HG02884 (cell line): ENCODE measurements at regions not wholly inside any gene's neighbourhood (a gene's known extent, or its start where the extent isn't known, plus 50 kb on each side); places are given as distances from the start of the nearest gene placed in this dataset.
A peak's percentile ranks its signal among the peaks of the same experiment; 100 is the strongest.

Source experiments
- ATAC-seq: cut with Tn5 transposase; IDR thresholded peaks from one replicate; pipeline ENCODE4 v1.9.1; 2021; ENCODE audit warnings: mild to moderate bottlenecking, moderate library complexity; ENCODE audit not compliant: unreplicated experiment

DNA sequence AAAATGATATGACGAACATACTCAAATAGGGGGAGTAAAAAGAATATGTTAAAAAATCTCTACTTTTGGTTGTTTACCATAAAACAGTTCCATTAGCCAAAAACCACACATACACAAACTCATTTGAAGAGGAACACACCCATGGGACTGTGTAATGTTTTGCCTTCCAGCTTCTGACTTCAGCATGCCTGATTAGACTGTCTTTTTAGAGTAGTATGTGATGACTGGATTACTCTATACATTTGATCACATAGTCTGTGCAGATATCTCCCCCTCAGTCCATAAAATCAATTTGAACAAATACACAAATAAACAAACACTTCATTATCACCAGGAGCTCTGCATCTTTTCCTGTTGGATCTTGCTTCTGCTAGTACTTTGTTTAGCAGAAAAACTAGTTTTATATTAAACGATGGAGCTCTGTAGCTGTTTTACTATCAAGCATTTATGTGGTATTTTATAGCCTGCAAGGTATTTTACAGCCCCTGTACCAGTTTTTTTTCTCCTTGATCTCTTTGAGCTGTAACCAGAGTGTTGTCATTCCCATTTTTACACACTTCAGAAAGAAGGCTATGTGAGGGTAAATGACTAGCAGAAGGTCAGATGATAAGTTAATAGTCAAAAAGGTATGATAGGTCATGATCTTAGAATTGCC lies 866.5 kb upstream of the MAP3K7 start:
- no peak for ATAC-seq

DNA sequence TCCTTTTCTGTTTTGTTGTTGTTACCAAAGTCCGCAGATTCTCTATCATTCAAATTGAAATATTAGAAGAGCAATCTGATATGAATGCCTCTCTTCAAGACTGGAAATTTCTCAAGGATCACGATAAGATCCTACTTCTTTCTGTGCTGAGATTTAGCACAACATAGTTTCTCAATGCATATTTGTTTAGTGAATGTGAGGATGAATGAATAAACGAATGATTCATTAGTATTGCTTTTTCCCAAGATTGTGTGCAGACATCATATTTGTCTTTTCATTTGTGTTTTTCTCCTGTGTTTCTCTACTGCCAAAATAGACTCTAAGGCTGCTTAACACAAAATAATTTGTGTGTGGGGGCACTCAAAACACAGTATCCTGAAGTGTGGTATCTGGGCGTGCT lies 862.7 kb upstream of the MAP3K7 start:
- no peak for ATAC-seq

DNA sequence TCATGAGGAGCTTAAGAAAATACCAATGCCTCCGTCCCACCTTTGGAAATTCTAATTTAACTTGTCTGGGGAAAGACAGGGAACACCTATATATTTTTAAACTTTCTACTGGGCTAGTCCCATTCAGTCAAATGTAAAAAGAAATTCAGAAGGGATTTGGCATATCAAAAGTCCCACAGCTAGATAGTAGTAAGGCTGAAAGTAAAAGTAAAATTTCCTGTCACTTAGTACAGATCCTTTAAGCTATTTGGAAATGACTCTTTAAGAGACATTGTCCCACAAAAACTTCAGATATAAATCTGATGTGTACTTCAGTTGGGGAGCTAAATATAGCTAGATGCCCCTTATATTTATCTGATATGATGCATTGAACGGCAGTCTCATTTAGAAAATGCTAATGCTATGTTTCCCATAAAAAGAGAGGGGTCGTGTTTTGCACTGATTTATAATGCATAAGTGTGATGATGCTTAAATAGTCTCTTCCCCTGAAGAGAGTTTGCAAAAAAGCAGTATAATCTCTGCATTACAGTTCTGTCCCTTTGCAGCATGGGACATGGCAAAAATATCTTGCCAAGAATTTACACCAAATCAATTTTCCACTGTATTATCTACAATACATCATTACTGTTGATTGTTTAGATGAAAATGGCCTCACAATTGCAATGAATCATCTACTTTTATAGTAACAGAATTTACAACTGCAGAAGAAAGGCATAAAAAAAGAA lies 860.8 kb upstream of the MAP3K7 start:
- no peak for ATAC-seq

DNA sequence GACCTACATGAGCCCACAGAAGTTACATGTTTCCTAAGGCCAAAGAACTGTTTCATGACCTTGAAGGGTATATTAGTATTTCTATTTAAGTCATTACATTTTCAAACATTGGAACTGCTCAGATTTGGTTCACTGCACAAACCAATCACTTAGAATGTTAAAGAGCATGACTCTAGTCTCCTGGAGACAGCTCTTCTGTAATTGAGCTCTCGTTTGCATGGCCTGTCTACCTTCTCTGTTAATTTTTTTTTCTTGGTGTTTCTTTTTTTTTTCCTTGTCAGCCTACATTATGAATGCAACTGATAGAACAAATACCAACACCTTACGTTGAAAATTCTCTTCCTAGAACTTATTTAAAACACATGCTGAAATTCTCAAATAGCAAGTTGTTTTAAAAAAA lies 860.2 kb upstream of the MAP3K7 start:
- no peak for ATAC-seq

DNA sequence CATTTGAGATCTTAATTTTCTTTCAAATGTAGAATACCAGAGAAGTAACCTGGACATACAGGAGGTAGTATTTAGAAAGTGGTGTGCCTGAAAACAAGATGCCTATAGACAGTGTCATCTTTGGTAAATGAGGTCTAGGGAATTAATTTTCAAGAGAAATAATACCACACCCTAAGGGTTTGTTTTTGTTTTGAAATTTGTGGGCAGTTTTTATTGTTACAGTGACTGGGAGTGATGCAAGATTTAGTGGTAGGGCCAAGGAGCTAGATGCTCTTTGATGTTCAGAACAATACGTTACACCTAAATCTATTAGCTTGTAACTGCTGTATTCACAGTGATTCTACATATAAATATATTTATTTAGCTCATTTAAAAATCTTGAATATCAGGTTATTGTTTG lies 856.5 kb upstream of the MAP3K7 start:
- ATAC-seq = no peak

DNA sequence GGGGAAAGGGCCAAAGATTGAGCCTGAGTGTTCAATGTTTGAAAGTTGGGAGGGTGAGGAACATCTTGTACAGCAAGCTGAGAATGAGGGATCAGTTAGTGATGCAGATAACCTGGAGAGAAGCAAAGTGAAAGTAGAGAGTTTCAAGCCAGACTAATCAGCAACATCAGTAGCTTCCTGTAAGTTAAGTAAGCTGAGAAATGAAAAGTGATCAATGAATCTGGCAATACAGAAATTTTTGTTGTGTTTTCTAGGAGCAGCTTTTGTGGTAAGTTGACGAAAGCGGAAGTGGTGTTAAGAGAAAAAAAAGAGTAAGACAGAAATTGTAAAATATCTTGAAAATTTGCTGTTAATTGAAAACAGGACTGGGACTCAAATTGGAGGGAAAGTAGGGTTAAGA lies 855.5 kb upstream of the MAP3K7 start:
- no peak for ATAC-seq

DNA sequence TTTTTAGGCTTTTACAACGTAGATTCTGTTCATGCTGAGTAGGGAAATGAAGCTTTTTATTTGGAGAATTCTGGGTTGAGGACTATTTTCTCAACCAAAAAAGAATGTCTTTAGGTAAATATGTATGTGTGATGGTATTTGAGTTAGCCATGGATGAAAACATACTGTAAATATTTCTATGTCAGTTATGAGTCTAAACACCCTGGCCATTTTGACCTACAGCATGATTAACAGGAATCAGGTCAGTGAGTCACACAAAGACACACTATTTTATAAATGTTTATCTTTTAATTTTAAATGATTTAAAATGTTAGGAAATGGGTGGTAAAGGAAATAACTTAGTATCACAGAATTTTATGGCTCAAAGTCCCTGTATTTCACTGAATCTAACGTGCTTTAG lies 851.7 kb upstream of the MAP3K7 start:
- no peak for ATAC-seq

DNA sequence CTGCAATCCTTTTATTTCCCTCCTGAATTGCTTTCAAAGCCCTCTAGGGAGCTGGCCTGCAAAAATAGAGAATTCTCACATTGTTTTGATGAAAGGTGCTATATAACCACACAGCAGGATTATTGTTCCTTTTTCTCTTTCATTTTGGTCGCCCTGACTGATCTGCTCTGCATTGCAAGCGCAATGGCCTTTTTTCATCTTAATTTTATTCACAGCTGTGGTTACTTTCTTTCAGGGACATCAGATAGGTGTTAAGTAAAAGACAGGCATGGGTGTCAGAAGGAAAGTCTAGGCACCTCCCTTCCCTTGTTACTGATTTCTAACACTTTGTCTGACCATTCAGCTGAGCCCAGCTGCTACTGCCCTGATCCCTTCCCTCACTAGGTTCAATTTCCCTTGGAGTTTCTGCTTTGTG lies 850.5 kb upstream of the MAP3K7 start:
- ATAC-seq = no peak

DNA sequence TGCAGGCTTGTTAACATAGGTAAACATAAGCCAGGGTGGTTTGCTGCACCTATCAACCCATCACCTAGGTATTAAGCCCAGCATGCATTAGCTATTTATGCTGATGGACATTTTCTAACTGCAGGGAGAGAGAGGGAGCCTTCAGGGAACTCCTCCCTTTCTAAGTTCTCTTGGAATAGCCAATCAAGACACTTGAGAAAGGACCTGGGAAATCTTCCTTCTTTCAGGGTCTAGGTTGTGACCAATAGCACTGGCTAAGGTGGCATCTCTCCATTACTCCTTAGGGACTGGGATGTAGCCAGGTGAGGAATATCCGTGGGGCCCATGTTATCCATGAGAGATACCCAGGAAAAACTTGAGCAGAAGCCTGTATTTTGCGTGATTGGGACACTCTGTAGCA lies 849.6 kb upstream of the MAP3K7 start:
- ATAC-seq = no peak

DNA sequence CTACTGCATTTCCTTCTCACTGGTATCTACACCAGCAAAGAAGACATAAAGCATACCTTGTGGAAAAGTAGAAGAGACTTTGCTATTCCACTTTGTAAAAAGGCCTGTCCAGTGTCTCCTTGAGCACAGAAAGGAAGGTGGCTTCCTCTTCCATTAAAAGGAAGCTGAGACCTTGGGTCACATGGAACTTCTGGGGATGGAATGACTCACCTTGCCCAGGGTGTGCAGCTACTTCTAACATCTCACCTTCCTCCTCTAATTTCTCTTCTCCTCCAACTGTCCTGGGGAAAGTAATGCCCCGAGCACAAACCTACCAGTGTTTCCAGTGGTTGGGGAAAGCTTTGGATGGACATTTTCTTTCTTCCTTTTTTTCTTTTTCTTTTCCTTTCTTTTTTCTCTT lies 848.8 kb upstream of the MAP3K7 start:
- ATAC-seq = peak; percentile 36

DNA sequence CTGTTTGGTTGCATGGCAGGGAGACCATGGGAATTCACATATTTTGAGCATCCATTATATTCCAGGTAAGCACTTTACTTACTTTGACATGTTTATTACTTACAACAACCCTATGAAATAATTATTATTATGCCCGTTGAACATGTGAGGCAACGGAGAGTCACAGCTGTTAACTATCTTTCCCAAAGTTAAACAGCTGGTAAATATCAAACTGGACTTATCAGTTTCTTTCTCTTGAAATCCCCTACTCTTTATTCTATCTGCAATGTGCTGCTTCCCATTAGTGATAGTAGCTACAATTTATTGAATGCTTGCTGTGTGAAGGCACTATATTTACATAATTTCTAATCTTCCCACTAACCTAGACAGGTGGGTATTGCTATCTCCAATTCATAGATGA lies 847.7 kb upstream of the MAP3K7 start:
- no peak for ATAC-seq

DNA sequence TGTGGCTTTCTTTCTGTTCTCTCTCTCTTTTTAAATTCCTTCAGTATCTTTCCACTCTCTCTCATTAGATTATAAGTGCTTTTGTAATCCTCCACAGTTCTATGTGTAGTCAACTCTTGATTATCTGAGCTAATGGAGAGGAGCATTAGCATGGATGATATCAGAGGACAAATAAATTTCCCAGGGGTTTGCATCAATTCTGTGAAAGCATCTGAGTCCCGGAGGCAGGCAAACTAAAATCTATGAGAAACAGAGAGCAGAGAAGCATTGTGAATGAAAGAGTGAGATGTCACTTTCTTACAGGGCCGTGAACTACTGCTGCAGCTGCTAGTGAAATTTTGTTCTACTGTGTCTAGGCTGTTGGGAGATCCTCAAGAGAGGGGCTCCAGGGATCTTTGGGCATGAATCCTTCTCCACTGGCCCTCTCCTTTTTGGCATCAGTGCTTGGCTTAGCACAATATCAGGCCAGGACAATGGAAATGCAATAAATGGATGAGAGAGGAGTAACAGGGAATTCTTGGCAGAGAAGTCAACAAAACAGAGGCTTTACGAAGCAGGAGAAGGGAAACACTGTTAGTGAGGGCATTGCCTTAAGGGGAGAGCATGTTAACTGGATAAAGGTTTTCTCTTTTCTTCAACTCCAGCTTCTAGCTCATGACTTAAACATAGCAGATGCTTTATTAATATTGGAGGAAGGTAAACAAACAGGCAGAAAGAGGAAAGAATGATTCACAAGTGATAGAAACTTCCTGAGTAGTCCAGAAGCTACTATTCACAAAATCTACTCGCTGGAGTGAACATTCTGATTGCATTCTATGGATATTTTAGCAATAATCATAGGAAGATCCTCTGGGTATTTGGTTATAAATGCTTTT lies 847.0 kb upstream of the MAP3K7 start:
- no peak for ATAC-seq

DNA sequence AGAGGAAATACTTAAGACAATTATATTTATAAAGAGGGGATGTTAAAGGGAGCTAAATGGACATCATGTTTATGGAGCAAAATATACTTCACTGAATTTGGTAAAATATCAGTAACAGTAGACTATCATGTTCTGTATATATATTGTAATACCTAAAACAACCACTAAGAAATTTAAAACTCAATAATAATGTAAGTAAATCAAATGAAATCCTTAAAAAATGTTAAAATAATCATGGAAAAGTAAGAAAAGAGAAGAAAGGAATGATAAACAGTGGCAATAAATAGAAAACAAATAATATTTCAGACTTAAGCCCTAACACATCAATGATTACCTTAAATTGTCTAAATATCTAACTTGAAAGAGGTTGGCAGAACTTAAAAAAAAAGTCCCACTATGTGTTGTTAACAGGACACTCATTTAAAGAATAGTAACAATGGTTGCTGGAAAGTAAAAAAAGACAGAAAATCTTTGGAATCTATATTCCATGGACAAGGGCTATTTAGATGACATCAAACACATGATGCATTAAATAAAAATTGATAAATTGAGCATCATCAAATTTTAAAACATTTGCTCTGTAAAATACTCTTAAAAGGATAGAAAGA lies 842.2 kb upstream of the MAP3K7 start:
- ATAC-seq = no peak

DNA sequence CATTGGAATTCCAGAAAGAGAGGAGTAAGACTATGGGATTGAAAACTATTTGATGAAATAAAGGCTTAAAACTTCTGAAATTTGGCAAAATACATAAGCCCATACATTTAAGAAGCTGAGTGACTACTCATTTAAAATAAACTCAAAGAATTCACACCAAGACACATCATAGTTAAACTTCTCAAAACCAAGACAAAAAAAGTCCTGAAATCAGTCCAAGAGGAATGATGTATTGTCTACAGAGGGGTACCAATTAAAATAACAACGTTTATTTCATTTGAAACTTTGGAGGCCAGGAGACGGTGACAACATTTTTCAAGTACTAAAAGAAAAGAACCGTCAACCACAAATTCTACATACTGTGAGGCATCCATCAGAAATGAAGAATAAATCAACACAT lies 841.4 kb upstream of the MAP3K7 start:
- ATAC-seq = no peak

DNA sequence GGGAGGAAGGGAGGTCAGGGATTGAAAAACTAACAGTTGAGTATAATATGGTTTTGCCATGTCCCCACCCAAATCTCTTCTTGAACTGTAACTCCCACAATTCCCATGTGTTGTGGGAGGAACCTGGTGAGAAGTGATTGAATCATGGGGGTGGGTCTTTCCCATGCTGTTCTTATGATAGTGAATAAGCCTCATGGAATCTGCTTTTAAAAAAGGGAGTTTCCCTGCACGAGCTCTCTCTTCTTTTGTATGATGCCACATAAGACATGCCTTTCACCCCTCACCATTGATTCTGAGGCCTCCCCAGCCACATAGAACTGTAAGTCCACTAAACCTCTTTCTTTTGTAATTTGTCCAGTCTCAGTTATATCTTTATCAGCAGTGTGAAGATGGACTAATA lies 833.4 kb upstream of the MAP3K7 start:
- no peak for ATAC-seq

DNA sequence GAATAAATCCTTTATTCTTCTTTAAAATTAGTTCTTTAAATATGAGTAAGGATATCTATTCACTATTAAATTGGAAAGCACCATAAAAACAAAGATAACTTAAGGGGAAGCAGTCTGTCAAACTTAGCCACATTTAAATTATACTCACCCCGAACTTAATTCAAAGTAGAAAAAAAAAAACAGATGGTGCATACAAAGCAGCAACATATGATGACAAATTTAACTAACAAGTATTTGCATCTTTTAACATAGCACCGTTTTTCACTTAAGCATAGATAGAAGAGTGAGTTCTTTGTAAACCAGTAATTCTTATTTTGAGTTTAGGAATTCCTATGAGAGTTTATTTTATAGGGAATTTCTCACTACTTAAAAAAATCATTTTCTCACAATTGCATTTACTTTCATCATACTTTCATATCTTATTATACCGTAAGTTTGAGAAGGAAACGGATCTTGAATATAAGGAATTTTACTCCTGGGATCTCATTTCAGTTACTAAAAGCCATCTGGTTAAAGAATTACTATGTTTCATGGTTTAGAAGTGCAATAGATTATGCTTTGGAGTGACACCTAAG lies 828.2 kb upstream of the MAP3K7 start:
- ATAC-seq = no peak

DNA sequence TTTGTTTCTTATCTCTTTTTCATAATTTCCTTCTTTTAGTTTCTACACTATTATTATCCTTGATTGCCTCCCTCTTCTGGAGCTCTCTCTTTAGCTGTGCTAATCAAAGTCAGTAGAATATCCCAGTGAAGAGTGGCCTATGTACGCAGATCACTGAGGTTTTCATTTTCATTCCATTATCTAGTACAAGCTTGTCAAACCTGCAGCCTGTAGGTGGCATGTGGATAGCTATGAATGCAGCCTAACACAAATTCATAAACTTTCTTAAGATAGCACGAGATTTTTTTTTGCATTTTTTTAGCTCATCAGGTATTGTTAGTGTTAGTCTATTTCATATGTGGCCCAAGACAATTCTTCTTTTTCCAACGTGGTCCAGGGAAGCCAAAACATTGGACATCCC lies 825.7 kb upstream of the MAP3K7 start:
- ATAC-seq = no peak

DNA sequence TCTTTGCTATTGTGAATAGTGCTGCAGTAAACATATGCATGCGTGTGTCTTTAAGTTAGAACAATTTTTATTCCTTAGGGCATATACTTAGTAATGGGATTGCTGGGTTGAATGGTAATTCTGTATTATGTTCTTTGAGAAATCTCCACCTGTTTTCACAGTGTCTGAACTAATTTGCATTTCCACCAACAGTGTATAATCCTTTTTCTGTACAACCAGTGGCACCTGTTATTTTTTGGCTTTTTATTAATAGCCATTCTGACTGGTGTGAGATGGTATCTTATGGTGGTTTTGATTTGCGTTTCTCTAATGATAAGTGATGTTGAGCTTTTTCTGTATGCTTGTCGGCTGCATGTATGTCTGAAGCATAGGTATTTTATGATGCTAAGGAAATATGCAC lies 820.8 kb upstream of the MAP3K7 start:
- ATAC-seq = no peak

DNA sequence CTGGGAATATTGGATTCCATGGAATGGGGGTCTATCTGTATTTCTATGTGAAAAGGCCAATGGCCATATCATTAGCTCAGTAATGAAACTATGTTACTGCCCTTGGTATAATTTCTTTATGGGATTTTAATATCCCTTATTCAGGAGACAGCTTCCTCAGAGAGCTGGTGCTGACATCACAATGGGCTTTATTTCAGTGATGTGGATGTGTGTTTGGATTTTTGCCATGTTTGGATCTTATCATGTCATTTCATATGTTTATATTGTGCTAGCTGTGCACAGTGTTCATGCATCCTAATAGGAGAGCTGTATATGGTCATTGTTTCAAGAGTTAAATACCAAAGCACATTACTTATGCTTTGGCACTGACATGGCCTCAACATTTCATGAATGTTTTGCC lies 806.1 kb upstream of the MAP3K7 start:
- no peak for ATAC-seq

DNA sequence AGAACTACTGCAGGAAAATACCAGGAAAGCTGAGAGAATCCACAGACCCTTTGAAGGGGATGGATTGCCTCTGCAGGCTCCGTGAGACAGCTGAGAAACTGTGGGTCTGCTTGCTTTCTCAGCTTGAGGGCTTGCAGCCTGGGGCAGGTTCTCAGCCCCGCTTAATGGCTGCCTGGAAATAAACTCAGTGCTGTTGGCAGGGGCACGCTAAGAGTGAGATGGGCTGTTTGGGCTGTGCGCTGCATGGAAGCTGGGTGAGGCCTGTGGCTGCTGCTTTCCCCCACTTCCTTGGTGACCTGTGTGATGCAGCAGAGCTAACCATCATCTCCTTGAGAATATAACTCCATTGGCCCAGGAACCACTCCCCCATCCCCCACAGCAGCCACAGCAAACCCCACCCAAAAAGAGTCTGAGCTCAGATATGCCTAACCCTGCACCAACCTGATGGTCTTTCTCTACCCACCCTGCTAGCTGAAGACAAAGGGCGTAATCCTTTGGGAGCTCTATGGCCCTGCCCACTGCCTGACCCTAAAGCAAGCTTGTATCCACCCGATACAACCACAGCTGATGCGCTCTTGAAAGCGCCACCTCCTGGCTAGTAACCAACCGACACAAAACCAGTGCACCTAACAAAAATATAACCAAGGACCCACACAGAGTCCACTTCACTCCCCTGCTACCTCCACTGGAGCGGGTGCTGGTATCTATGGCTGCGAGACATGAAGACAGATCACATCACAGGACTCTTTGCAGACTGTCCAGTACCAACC lies 800.6 kb upstream of the MAP3K7 start:
- ATAC-seq = no peak
